GM21825 (cell line): ENCODE measurements at regions not wholly inside any gene's neighbourhood (a gene's known extent, or its start where the extent isn't known, plus 50 kb on each side); places are given as distances from the start of the nearest gene placed in this dataset.
"Not testable (repeated sequence)": the region's sequence is repeated elsewhere in the genome, so short reads cannot be mapped to it uniquely, and the experiment has no call there.

ENCODE experiments used
- ATAC-seq: cut with Tn5 transposase; IDR thresholded peaks from one replicate; pipeline ENCODE4 v1.9.1; 2021; ENCODE audit warnings: mild to moderate bottlenecking, moderate library complexity; ENCODE audit not compliant: unreplicated experiment

DNA sequence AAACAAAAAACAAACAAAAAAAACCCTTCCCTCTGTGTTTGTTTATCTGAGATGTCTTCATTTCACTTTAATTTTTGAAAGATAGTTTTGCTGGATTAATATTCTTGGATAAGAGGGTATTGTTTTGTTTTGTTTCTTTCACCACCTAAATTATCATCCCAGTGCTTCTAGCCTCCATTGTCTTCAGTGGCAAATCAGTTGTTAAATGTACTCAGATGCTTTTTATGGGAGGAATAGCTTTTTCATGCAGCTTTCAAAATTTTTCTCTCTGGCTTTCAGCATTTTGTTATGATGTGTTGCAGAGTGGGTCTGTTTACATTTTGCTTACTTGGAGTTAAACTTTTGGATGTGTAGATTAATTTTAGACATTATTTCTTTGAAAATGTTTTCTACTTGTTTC, 203.5 kb upstream of the DCC start:
- ATAC-seq = no peak

DNA sequence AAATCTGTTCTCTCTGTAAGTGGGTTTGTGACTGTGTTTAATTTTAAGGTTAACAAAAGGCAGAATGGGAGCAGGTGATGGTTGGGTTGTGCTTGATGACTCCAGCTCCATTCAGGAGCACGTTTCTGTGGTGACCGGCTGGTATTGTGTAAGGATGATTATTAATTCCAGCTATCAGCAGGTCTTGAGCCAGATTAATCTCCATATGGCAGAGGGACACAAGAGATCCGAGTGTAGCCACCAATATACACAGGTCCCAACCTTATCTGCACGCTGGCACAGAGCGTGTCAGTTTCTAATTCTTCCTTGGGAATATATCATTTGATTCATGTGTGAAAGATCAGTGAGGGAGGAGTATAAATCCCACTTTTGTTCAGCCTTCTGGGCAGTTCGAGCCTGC, 199.0 kb upstream of the DCC start:
- no peak for ATAC-seq

DNA sequence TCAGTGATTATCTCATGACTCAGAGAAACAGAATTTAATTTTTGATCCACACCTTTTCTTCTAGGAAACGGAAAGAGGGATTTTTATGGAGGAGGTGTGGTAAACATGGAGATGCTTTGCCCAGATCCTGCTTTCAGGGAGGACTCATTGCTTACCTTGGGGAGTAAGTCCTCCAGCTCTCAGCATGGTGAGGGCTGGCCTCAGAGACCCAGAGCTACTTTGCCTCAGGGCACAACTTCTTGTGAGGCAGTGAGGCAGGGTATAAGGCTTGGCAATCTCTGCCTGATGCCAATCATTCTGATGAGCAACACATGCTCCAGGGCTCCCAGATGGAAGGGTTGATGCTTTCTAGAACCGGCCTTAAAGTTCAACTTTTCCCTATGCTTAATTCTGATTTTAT, 189.9 kb upstream of the DCC start:
- no peak for ATAC-seq

DNA sequence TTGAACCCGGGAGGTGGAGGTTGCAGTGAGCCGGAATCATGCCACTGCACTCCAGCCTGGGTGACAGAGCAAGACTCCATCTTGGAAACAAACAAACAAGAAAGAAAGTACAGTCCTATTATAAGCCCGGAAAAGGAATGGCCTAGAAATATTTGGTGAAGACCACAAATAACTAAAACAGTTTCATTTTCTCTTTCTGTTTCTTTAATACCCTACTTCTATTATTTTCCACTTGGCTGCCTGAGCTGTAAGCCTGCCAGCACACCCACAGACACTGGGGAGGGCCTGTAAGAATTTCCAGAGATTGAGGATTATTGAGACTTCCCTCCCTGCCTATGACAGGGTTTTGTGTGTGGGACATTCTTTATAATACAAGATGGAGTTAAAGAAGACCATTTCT, 188.0 kb upstream of the DCC start:
- ATAC-seq = no peak

DNA sequence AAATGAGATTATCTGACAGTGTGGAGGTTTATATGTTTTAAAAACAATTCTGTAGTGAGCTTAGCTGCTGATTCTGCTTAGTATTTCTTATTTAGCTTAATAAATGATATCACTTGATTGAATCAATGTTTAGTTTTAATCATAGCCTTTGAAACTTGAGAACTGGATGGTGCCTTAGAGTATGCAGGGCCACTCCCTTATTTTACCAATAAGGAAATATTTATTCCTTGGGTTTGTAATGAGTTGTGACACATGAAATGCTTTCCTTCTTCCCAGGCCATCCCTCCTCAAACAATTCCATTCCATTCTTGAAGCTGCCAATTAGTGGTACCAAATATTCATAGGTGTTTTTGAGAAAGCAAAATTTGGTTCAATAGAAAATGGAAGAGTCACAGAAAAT, 183.8 kb upstream of the DCC start:
- no peak for ATAC-seq

DNA sequence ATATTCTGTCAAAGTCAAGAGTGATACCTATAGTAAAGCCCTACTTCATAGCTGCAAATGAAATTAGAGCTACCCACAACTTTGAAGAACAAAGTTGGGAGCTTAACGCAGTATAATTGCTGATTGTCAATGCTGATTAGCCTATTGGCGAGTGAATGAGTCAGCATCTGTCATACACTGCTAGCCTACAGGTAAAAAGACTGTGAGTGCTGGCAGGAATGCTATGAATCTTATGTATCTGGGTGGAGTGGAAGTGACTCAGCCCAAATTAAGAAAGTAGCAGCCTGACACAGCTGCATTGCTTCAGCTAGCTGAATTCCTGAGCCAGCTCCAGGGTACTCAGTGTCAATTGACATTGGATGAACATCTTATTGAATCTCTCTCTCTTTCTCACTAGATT, 179.4 kb upstream of the DCC start:
- ATAC-seq = no peak

DNA sequence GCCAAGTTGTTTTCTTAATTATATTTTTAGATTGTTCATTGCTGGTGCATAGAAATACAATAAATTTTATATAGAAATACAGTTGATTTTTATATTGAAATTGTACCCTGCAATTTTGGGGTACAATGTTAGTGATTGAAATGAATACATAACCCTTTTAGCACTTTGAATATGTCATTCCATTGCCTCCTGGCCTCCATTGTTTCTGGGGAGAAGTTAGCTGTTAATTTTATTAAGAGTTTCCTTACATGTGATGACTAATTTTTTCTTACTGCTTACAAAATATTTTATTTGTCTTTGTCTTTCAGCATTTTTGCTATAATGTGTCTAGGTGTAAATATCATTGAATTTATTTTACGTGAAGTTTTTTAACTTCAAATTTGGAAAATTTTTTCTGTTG, 176.5 kb upstream of the DCC start:
- no peak for ATAC-seq

DNA sequence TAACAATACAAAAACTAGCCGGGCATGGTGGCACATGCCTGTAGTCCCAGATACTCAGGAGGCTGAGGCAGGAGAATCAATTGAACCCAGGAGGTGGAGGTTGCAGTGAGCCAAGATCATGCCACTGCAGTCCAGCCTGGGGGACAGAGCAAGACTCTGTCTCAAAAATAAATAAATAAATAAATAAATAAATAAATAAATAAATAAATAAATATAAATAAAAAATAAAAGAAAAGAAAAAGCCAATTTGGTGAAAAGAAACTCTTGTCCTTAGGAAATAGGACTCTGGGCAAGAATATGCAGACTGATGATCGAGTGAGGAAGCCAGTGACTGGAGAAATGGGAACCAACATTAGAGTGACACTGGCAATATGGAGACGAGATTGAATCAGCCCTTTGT, 171.9 kb upstream of the DCC start:
- not testable (repeated sequence) for ATAC-seq

DNA sequence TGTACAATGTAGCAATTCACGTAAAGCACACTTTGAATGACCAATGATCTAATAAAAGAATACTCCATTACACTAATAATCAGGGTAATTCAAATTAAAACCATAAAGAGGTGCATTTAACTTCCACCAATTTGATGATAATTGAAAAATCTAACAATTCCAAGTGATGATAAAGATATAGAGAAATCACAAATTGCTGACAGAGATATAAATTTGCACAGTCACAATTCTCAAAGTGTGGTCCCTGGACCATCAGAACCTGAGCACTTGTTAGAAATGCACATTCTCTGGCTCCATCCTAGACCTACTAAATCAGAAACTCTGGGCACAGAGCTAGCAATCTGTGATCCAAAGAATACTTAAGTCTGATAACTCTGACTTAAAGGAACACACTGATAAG, 165.8 kb upstream of the DCC start:
- no peak for ATAC-seq

DNA sequence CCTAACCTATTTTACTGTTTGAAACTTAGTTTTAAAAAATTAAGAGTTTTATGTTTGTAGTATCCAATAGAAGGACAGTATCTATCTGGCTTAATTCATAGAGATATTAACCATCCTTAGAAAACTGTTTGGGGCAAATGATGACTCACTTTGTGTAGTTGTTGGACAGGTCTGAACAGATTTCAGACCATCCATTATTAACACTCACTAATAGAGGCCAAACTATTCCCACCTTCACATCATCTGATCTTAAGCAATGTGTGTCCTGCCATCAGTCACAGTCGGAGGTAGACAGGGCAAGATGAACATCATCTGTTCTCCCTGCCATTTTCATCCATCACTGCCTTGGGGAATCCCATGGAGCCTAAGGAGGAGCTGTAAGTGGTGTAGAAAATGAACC, 164.6 kb upstream of the DCC start:
- no peak for ATAC-seq

DNA sequence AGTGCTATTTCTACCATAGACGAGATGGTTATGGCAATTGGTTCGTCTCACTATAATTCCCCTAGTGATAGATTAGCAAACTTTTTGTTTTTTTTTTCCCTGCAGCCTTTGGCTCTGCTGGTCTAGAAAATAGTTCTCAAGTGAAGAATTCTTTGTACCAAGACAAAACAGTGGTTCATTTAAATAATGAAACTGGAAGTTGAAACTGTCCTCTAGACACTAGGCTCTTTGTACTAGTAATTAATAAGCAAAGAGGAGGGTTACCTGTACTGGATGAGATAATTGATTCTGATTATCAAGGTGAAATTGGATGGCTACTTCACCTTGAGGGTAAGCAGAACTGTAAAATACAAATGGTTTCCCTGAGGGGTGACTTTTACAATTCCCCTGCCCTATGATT, 156.9 kb upstream of the DCC start:
- no peak for ATAC-seq

DNA sequence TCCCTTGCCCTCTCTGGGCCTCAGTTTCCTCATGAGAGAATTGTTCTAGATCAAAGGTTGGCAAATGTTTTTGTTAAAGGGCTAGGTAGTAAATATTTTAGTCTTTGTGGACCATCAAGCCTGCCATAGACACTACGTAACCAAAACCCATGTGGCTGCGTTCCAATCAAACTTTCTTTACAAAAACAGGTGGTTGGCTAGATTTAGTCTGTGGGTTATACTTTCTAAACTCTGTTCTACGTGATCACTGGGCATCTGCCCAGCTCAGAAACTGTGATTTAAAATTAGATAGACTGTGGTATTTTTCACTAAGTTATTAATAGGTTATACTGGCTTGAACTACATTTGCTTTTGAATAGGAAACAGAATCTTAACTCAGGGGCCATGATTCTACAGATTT, 149.8 kb upstream of the DCC start:
- ATAC-seq = no peak

DNA sequence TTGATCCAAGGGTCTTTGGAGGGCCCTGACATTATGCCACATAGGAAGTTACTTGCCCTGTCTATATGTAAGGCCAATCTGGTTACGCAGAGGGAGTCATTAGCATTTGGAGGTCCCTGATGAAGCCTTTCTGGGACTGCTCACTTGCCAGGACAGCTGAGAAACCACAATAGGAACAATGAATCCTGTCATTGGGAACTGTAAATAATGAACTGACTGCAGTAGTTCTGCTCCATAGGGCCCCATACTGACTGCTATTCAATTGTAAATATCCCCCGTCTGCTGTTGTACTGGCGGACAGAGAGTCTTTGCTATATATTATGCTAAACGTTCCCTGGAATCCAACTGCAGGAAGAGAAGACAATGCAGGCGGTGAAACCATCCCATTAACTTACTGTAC, 149.4 kb upstream of the DCC start:
- no peak for ATAC-seq

DNA sequence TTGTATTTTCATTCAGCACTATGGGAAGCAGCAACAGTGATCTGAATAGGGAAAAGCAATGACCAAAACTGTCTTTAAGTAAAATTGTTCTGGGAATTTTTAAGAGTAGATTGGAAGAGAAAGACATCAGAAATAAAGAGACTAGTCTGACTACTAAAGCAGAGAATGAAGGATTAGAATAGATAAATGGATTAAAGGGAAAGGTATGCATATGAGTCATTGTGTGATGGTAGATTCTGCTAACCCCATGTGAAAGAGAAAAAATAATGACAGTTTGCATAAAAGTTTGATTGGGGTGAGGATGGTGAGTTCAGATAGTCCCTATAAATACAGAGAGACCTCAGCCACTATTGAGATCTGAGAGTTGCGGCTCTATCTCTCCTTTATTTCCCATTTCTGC, 139.6 kb upstream of the DCC start:
- no peak for ATAC-seq

DNA sequence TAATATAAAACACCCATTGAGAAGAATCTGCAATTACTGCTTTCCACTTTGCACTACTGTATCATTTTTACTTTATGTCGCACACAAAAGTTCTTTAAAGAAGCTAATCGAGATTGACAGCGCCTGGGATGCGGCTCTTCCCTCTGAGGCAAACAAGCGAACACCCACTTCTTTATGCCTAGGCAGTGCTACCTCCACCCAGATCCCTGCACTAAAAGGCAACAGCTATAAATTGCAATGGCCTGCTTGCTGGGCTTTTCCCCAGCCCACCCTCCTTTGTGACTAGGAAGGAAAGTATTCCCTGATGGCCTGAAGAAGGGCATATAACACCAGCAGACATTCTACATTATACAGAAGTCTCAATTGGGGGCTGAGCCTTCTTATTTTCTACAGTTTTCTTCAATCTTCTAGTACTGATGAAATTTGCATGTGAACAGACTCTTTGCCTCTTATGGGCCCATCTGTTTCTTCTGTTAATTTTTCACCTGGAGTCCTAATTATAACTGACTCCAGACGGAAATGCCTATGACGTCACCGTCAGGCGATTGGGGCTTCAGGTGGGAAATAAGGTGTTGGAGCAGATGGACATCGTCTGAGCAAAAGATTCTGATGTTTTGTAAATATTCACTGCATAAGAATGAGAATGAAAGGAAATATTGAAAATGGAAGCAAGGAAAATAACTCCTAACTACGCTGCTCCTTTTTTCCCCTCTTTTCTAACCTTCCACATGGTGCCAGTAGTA, 138.9 kb upstream of the DCC start:
- no peak for ATAC-seq

DNA sequence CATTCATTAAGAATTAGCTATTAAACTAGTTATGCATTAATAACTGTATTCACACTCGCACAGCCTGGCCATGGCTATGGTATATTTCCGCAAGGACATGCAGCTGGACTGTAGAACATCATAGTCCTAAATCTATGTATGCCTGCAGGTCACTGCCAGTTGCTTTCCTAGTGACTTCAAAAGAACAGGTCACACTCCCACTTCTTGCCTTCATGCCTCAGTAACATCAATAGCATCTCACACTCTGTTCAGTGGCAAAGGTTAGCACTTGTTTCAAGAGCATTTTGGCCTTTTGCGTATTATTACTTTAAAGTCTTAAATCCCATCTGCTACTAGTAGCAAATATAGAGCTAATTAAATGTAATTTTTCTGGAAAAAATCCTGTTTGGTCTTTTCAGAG, 131.4 kb upstream of the DCC start:
- no peak for ATAC-seq

DNA sequence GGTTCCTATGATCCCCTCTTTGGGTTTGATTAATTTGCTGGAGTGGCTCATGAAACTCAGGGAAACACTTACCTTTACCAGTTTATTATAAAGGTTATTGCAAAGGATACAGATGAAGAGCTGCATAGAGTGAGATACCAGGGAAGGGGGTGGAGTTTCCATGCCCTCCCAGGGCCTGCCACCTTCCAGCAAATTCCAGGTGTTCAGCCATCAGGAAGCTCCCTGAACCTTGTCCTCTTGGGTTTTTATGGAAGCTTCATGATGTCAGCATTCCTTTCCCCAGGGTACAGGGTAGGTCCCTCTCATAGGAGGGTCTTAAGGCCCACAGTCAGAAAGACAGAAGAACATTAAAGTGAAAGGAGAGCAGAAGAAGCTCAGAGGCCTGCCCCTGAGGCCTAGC, 123.9 kb upstream of the DCC start:
- ATAC-seq = no peak

DNA sequence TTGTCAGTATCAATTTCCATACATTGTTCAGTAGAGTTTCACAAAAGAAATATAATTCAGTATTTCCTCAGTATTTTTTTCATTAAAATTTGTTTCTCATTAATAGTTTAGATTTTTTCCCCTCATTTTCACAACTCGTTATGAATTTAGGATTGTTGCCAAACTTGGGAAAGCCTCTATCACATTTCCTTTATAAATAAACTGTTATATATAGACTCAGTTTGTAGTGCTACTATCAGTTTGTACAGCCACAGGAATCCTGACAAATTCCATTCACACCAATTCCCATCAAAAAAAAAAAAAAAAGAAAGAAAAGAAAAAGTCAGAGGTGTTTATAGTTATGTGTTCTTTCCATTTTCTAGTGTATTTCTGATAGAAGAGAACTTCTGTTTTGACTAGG, 123.3 kb upstream of the DCC start:
- no peak for ATAC-seq

DNA sequence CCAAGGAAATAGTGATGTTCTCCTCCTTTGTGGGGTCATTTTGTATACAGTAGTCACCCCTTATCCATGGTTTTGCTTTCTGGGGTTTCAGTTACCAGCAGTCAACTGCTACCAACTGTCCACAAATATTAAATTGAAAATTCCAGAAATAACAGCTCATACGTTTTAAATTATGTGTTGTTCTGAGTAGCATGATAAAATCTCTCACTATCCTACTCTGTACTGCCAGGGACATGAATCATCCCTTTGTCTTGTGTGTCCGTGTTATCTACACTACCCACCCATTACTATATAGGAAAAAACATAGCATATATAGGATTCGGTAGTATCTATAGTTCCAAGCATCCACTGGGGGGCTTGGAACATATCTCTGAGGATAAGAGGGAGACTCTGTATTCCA, 120.9 kb upstream of the DCC start:
- ATAC-seq = no peak

DNA sequence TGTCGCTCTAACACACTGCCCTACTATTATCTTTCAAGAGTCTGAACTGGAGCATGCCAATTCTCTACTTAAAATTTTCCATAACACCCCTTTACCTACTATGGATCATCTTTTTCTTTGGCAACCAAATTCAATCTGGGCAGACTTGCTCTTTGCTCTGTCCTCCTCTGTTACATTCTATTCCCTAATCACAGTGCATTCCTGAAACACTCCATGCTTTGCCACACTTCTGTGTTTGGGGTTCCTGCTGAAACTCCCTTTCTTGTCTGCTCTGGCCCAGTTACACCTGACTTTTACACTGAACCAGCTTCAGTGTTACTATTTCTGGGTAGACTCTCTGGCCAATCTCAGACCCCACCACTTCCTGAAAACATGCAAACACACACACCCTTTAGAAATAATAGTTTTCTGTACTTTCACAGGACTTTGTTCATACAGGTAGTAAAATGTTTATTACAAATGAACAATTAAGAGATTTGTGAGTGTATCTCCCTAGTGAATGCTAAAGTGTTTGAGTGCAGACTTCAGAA, 119.9 kb upstream of the DCC start:
- ATAC-seq = no peak

DNA sequence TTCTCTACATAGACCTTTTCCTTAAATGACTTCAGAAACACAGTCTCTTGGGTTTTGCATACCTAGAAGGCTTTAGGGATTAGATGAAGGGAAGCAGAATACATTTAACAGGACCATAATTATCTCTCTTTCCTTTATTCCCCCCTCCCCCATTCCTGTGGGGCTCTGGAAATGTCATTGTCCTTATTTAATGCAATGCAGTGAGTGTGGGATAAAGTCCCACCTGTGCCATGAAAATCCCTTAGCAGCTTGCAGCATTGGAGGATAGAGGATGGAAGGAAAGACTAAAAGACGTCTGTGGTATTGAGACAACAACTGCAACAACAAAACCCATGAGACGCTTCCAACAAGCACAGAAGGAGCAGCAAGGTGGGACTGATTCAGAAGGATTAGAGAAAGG, 117.8 kb upstream of the DCC start:
- no peak for ATAC-seq

DNA sequence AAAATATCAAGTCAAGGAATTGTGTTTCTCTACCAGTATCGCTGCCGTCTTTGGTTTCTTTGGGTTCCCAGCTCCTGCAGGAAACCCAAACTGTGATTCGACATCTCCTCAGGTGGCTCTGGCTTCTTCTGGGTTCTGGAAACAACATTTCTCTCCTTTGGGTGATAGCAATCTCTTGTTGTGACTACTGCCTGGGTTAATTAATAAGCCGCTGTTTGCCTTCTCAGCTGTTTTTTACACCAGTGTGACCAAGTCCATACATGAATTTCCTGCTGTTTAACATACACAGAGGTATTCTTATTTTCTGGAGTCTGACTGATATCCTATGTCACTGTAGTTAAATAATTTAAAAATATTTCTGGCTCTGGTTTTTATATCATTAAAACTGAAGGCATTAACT, 112.5 kb upstream of the DCC start:
- ATAC-seq = no peak

DNA sequence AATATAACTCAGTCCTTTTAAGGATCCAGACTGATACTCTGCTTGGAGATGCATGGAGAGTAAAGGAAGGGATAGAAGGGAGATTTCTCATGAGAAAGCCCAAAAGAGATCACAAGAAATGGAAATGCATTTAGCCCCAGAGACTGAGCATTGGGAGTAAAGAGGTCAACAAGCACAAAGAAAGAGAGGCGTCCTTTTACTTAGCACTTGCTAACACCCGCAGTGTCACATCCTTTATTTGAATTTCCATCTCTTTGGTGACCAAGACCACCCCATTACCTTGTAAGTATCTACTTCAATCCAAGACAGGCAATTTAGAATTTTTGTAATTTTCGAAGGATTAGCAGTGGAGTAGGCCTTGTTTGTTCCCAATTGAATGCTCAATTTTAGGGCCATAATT, 111.8 kb upstream of the DCC start:
- ATAC-seq = no peak
